Stimulated activated CD4-positive, alpha-beta T cell treated with anti-CD3 and anti-CD28 coated beads, Interleukin-1b, Interleukin-23, amount 100 ng/mL, for 4 hours (primary cell): ENCODE measurements at regions not wholly inside any gene's neighbourhood (a gene's known extent, or its start where the extent isn't known, plus 50 kb on each side); places are given as distances from the start of the nearest gene placed in this dataset.
"Not testable (repeated sequence)": the region's sequence is repeated elsewhere in the genome, so short reads cannot be mapped to it uniquely, and the experiment has no call there.

ENCODE experiments used
- DNase-seq, 2 donors: peaks; one replicate each; pipeline ENCODE4 v3.0.0-alpha.2; 2020; ENCODE audit warnings: low read depth in 2 of 2

- no peak for DNase-seq
Observed at GRCh38 chr14:34098045-34098984, 147.4 kb upstream of the EGLN3 start.

DNA sequence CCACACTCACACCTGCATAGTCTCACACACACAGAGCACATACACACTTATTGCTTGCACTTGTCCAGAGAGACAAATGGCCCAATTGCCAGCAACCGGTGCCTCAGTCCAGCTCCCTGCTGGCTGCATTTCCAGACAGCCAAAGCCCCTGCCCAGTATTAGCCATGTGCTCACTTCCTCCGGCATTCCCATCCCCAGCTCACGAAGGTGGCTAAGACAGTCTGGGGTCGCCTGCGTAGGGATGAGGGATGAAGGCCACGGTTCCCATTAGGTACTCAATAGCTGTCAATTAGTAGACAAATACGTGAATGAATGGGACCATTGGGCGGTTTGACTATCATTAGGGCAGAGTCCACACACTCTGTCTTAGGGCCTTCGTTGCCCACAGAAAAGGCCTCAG, 146.8 kb upstream of the EGLN3 start:
- DNase-seq: no peak

DNA sequence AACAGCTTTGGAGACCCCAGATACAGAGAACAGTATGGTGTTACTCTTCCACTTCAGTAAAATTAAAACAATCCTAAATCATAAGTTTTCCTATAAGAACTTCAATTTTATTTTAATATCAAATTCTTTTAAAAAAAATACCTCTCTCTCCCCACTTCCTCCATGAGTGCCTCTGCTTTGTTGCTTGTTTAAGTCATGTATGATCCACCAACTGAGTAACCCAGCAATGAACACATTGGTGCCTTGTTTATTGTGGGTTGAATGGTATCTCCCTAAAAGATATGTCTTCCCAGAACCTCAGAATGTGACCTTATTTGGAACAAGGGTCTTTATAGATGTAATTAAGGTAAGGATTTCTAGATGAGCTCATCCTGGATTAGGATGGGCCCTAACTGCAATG, 143.5 kb upstream of the EGLN3 start:
- no peak for DNase-seq

DNA sequence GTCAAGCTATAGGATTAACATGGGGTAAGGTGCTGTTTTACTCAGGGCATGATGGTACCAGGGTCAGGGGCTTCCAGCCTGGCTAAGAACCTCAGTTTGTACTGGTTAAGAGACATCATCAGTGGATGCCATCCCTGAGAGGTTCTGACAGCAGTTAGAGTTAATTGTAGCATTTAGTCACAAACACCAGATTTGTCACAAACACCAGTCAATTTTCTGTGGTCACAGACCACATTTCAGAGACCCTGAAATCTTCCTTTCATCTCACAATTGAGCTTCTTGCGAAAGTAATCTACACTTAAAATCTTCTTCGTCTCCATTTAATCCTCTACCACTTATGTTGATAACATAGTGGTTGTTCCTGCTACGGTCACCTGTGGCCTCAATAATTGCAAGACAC, 143.0 kb upstream of the EGLN3 start:
- DNase-seq: no peak

DNA sequence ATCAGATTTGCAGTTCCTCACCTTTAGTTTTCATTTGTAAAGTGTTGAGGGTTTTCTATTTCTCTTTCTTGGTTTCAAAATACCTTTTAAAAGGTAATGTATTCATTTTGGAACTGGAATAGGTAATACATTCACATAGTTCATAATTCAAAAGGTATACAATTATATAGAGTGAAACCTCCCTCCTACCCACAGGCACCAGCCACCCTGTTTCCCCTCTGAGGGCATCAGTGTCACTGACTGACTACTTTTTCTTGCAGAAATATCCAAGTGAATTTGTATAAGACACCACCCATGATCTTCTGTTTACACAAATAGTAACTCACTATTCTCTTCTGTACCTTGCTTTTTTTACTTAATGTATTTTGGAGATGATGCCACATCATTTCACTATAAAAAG, 139.6 kb upstream of the EGLN3 start:
- no peak for DNase-seq

DNA sequence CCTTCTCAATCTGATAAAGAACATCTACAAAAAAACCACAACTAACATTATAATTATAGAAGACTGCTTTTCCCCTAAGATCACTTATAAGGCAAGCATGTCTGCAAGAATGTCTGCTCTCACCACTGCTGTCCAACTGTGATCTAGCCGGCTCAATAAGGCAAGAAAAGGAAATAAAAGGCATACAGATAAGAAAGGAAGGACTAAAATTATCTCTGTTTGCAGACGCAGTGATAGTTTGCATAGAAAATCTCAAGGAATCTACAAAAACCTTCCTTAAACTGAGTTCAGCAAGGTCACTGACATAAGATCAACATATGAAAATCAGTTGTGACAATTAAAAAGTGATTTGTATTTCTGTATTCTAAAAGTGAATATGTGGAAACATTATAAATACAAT, 138.0 kb upstream of the EGLN3 start:
- DNase-seq: no peak

DNA sequence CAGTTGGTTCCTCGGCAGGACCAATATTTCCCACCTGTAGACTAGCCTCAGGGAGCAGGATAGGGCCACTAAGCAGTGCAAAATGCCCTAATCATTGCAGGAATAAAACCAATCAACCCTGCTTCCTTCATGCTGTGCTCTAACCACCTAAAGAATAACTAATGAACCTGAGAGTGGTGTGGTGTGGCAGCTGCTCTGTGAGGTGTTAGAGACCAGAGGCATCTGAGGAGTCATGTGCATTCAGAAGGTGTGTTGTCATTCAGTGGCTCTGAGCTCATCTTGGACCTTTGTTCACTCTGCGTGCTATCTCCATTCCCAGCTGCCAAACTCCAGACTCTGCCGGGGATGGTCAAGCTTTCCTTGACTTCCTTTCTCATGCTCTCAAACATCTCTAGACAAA, 136.7 kb upstream of the EGLN3 start:
- no peak for DNase-seq

- DNase-seq: no peak
Observed at GRCh38 chr14:34086223-34086757, 135.4 kb upstream of the EGLN3 start.

DNA sequence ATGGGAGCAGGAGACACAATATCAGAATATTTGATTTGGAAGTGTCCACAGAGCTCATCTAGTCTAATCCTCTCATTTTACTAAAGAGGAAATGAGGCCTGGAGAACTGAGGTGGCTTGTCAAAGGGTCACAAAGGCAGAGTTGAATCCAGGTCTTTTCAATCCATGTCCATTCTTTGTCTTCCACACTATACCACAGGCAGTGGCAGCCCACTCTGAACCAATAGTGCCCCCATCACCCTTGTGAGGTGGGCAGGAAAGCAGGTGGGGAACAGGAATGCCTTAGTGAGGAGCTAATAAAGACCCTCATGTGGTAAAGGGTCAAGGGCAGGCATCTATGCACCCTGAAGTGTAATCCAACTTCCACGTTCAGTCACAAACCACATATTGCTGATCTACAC, 134.8 kb upstream of the EGLN3 start:
- no peak for DNase-seq

DNA sequence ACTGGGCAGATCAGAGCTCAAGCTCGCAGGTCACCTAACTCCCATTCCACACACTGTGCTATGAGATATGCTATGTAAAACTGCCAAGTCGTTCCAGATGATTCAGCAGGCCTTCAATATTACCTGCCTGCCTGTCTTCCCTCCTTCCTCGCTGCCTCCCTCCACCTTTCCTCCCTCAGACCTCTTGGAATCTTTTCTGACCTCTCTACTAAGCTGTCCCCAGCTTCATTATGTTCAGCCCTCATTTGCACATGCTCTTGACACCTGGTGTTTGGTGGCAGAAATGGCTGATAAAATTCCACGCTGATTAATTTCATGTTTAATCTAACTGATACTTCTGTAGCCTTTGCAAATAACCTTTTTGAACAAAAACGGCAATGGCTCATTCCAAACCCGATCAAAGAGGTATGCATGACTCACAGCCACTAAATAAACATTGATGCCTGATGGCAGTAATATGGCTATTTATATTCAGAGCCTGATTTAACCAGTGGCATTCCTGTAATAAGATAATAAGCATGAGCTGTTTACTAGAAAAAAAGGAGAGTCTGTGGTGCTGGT, 130.8 kb upstream of the EGLN3 start:
- no peak for DNase-seq

GRCh38 chr14:34081101-34081575, 130.3 kb upstream of the EGLN3 start:
- no peak for DNase-seq

GRCh38 chr14:34079643-34080042, 128.8 kb upstream of the EGLN3 start:
- not testable (repeated sequence) for DNase-seq

DNA sequence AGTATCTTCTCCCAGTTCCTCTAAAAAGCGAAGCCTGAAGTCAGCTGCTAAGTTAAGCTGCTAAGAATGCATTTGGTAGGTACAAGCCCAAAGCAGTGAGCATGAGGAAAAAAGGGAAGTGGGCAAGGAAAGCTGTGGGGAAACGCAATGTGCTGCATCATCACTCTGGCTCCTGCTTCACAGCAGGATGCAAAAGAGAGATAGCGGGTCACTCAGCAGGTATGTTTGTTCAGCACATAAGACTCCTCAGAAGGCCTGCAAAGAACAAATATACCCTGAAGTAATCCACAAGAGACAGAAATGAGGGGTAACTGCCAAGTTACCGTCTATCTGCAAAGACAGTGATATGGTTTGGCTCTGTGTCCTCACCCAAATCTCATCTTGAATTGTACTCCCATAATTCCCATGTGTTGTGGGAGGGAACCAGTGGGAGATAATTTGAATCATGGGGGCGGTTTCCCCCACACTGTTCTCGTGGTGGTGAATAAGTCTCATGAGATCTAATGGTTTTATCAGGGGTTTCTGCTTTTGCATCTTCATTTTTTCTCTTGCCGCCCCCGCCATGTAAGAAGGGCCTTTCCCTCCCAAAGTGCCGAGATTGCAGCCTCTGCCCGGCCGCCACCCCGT, 127.4 kb upstream of the EGLN3 start:
- no peak for DNase-seq

- no peak for DNase-seq
Observed at GRCh38 chr14:34075826-34076225, 125.0 kb upstream of the EGLN3 start.

- no peak for DNase-seq
Observed at GRCh38 chr14:34075042-34075744, 124.3 kb upstream of the EGLN3 start.

- DNase-seq: no peak
Observed at GRCh38 chr14:34072921-34073320, 122.0 kb upstream of the EGLN3 start.

DNA sequence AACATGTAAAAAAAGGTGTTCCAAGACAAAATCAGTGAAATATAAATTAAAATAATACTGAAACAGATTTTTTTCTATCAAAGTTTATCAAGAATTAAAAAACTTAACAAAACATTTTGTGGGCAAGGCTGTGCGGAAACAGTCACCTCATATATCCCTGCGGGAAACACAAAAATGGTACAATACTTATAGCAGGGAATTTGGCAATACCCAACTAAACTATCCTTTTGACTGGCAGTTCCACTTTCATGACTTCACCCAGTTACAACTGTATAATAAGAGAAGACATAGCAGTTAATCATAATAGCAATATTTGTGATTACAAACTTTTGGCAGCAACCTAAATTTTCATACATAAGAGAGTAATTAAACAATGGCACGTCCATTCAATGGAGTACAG, 121.5 kb upstream of the EGLN3 start:
- DNase-seq: no peak

- no peak for DNase-seq
Observed at GRCh38 chr14:34070917-34071407, 120.1 kb upstream of the EGLN3 start.

DNA sequence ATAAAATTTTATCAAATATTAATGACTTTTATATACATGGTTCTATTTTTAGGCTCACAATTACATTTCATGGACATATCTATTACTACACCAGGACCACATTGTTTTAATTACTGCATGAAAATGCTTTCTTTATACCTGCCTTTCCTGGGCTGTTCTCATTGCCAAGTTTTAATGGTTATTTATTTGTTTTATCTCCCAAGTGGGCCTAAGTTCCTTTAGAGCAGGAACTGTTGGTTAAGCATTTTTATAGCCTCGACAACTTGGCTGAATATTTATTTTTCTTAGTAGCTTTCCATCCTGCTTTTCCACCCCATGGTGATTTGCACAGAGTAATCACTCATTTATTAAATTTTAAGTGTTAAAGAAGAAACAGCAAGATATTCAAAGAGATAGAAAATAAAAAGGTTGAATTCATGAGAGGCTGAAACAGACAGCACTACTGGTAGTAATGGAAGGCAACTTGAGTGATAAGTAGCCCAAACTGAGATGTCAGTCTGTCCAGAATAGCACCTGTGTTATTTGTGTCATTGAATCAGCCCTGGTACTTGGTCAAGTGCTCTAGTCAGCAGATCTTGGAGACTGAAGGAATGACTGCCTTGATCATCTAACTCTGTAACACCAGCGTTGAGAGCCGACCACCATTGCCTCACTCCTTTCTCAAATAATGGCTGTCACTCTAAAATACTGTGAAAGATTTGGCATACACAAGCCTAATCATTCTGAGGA, 119.1 kb upstream of the EGLN3 start:
- no peak for DNase-seq

DNA sequence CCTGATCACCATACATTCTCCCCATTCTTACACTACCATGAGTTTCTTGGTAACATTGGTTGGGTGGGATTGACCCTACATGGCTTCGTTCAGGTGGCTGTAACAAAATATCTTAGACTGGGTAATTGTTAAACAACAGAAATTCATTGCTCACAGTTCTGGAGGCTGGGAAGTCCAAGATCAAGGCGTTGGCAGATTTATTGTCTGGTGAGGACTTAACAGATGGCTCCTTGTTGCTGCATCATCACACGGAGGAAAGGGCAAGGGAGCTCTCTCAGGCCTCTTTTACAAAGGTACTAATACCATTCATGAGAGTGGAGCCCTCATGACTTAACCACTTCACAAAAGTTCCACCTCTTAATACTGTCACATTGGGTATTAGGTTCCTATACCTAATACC, 116.7 kb upstream of the EGLN3 start:
- DNase-seq: no peak
